GM13976 (cell line): ENCODE measurements at regions not wholly inside any gene's neighbourhood (a gene's known extent, or its start where the extent isn't known, plus 50 kb on each side); places are given as distances from the start of the nearest gene placed in this dataset.

Source experiments
- DNase-seq: peaks from one replicate; pipeline ENCODE4 v3.0.0; 2012; ENCODE audit warnings: low spot score
- CTCF ChIP-seq: IDR thresholded peaks from 2 replicates; pipeline ENCODE4 v1.5.1; 2012; ENCODE audit warnings: borderline replicate concordance, mild to moderate bottlenecking; ENCODE audit not compliant: insufficient read depth; ENCODE audit errors: extremely low read depth, missing control alignments, control extremely low read depth
- in situ Hi-C: fragments of 300-500 bp; cut with MboI; formaldehyde crosslinking; loops from one replicate; pipeline ENCODE4 v1.12.0; 2022; ENCODE audit warnings: low sequenced_read_pairs, mixed read lengths, inconsistent platforms; ENCODE audit not compliant: unreplicated experiment

DNA sequence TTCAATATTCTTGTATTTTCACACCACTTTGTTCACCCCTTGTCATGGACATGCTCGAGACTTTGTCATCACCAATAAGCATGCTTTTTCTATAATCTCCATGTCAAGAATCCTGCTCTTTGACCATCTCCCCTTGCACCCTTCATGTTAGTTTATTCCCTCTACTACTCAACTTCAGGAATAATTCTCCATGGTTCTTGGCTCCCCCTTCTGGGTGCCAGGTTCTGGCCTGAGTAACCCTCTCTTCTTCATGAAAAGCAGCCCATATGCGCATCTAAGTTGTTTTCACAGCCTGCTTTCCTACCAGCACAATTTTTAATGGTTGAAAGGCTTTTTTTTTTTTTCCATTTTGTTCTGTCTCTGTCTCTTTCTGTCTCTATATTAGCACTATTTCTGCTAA lies 160.7 kb downstream of the LEPR start:
- TF ChIP-seq CTCF: no peak
- in situ Hi-C loops: no loop called here
- DNase-seq: no peak

GRCh38 chr1:65584399-65584798 lies 163.9 kb downstream of the LEPR start:
- DNase-seq: no peak
- TF ChIP-seq CTCF: no peak
- in situ Hi-C loops: no loop called here

GRCh38 chr1:65590279-65590678 lies 169.8 kb downstream of the LEPR start:
- in situ Hi-C loops: no loop called here
- no peak for DNase-seq

GRCh38 chr1:65593516-65593915 lies 173.0 kb downstream of the LEPR start:
- in situ Hi-C loops: no loop called here
- DNase-seq: no peak
- TF ChIP-seq CTCF: no peak

More at GRCh38 chr1:65590279-65590678, 169.8 kb downstream of the LEPR start:
- TF ChIP-seq CTCF: no peak

GRCh38 chr1:65595724-65596123 lies 175.3 kb downstream of the LEPR start:
- no peak for DNase-seq
- TF ChIP-seq CTCF: no peak
- in situ Hi-C loops: no loop called here

- TF ChIP-seq CTCF: no peak
- DNase-seq: no peak
- in situ Hi-C loops: no loop called here
These were observed 176.3 kb downstream of the LEPR start for GRCh38 chr1:65596768-65597167.

DNA sequence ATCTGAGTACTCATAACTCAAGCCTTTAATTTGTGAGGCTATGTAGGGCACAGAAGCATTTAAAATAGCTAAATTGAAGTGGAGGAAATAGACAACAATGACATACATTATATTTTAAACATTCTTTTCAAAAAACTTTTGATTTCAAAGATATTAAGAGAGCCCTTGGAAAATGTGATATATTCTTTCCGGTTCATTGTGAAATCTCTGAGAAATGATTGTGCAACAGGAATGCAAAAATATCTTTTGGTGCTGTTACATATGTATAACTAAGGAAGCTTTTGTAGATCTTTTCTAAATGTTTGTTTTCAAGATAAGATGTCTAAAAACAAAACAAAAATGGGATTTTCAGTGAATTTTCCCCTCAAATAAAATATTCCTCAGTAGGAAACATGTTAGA lies 185.2 kb downstream of the LEPR start:
- in situ Hi-C loops: no loop called here
- no peak for TF ChIP-seq CTCF

More for the DNA sequence above, 185.2 kb downstream of the LEPR start:
- DNase-seq: no peak
